Neural progenitor cell (in vitro differentiated cells): ENCODE measurements at regions not wholly inside any gene's neighbourhood (a gene's known extent, or its start where the extent isn't known, plus 50 kb on each side); places are given as distances from the start of the nearest gene placed in this dataset.

Experiments
- DNase-seq: peaks from one replicate; pipeline ENCODE4 v3.0.0-alpha.2; 2016; ENCODE audit warnings: low spot score
- H2AFZ ChIP-seq: fragments of 200-600 bp; sonication (generic); replicated peaks from 2 replicates; pipeline ENCODE4 v1.6.1; 2016; ENCODE audit warnings: antibody characterized with exemption
- H3F3A ChIP-seq: fragments of 200-600 bp; sonication (generic); 2 replicates; pipeline ENCODE4 v1.6.1; 2016; ENCODE audit warnings: antibody characterized with exemption, low read depth
- H3K27ac ChIP-seq: fragments of 200-600 bp; sonication (generic); 2 replicates; pipeline ENCODE4 v1.5.1; 2016; ENCODE audit warnings: mild to moderate bottlenecking
- H3K27me3 ChIP-seq: fragments of 200-600 bp; sonication (generic); 2 replicates; pipeline ENCODE4 v1.6.1; 2016; ENCODE audit warnings: mild to moderate bottlenecking, moderate library complexity
- H3K36me3 ChIP-seq: fragments of 200-600 bp; sonication (generic); 2 replicates; pipeline ENCODE4 v1.5.1; 2016
- H3K4me1 ChIP-seq: fragments of 200-600 bp; sonication (generic); 2 replicates; pipeline ENCODE4 v1.6.1; 2016; ENCODE audit warnings: mixed run types
- H3K4me2 ChIP-seq: fragments of 200-600 bp; sonication (generic); 2 replicates; pipeline ENCODE4 v1.6.1; 2016
- H3K4me3 ChIP-seq: fragments of 200-600 bp; sonication (generic); 2 replicates; pipeline ENCODE4 v1.5.1; 2016
- H3K79me2 ChIP-seq: fragments of 200-600 bp; sonication (generic); 2 replicates; pipeline ENCODE4 v1.6.1; 2016; ENCODE audit warnings: low read depth
- H3K9ac ChIP-seq: fragments of 200-600 bp; sonication (generic); 2 replicates; pipeline ENCODE4 v1.6.1; 2016
- H3K9me3 ChIP-seq: fragments of 200-600 bp; sonication (generic); 2 replicates; pipeline ENCODE4 v1.5.1; 2016; ENCODE audit warnings: low read depth
- H4K20me1 ChIP-seq: fragments of 200-600 bp; sonication (generic); 2 replicates; pipeline ENCODE4 v1.6.1; 2016; ENCODE audit warnings: low read depth
- H3K27ac Mint-ChIP-seq: 3 replicates; pipeline ENCODE4 v1.8.0; 2021; ENCODE audit warnings: mixed read lengths
- H3K27me3 Mint-ChIP-seq: 2 replicates; pipeline ENCODE4 v1.8.0; 2022; ENCODE audit warnings: low read depth, mild to moderate bottlenecking, inconsistent platforms, moderate library complexity, mixed read lengths; ENCODE audit not compliant: insufficient read depth
- H3K36me3 Mint-ChIP-seq: 3 replicates; pipeline ENCODE4 v1.8.0; 2021; ENCODE audit warnings: mixed read lengths
- H3K4me1 Mint-ChIP-seq: 3 replicates; pipeline ENCODE4 v1.8.0; 2021; ENCODE audit warnings: mixed read lengths
- H3K4me3 Mint-ChIP-seq: 3 replicates; pipeline ENCODE4 v1.8.0; 2021; ENCODE audit warnings: mild to moderate bottlenecking, moderate library complexity, mixed read lengths
- H3K9me3 Mint-ChIP-seq: 3 replicates; pipeline ENCODE4 v1.8.0; 2020; ENCODE audit warnings: mixed read lengths
- EZH2 ChIP-seq: fragments of 200-600 bp; sonication (generic); IDR thresholded peaks from 2 replicates; pipeline ENCODE4 v1.6.1; 2017; ENCODE audit warnings: antibody characterized with exemption, mild to moderate bottlenecking, moderate library complexity
- EZH2phosphoT487 ChIP-seq: fragments of 200-600 bp; sonication (generic); IDR thresholded peaks from 2 replicates; pipeline ENCODE4 v1.6.1; 2017; ENCODE audit warnings: antibody characterized with exemption
- TF ChIP-seq, protein P1 (sequence below): fragments of 200-600 bp; sonication (generic); IDR thresholded peaks from 2 replicates; pipeline ENCODE4 v1.5.1; 2017; ENCODE audit warnings: antibody characterized with exemption, mild to moderate bottlenecking

DNA sequence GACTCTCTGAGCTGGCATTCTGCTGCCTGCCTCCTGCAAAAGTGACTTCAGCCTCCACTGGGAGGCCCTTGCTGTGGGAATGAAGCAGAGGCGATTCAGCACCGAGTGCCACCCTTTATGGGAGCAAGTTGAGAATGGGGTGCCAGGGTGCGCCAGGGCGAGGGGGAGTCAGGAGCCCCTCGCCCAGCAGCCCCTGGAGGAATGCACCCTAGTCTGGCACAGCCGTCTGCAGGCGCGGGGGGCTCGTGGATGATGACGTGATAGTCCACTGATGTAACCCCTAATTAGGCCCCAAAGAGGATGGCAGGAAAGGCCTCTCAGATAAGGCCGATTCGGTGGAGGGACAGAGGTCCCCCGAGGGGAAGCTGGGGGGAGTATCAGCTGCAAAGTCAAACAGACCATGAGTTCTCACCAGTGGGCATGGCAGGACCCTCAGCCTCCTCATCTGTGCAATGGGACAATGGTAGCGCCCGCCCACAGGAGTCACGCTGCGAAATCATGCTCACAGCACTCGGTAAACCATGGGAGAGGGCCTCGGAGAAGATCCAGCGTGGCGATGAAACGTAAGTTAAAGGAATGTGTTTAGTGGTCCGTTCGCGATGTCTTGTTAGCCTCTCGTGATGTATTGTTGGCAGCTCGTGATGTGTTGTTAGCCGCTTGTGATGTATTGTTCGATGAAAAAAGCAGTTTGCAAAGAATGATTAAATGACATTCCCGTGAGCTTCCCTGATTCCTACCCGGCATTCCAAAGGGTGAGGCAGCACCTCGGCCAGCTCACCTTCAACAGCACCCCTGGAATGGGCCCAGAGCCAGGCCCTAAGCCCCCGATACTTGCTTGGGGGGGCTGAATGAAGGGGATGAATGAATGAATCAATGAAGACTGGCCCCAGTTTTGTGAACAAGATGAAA, 49.7 kb upstream of the NOTCH1 start:
- Mint-ChIP-seq H3K4me1 (peaks cover 21% of the 10 kb centered on the region), H3K27me3 (peaks cover 15% of the 10 kb centered on the region), H3K36me3 (no peaks in the 10 kb centered on the region), H3K4me3 (no peak overlapping the region), H3K27ac (peak overlapping the region; percentile 93), H3K9me3 (peaks cover 13% of the 10 kb centered on the region)
- peak; percentile 63 for DNase-seq
- Histone ChIP-seq H3K27ac (no peak overlapping the region), H3F3A (peaks cover 9% of the 10 kb centered on the region), H2AFZ (no peak overlapping the region), H3K79me2 (no peaks in the 10 kb centered on the region), H3K4me1 (peaks cover 43% of the 10 kb centered on the region), H3K27me3 (no peaks in the 10 kb centered on the region), H3K4me3 (no peak overlapping the region), H3K9me3 (no peaks in the 10 kb centered on the region), H4K20me1 (no peaks in the 10 kb centered on the region), H3K4me2 (no peak overlapping the region), H3K9ac (no peak overlapping the region), H3K36me3 (no peaks in the 10 kb centered on the region)
- TF ChIP-seq, protein P1, sequence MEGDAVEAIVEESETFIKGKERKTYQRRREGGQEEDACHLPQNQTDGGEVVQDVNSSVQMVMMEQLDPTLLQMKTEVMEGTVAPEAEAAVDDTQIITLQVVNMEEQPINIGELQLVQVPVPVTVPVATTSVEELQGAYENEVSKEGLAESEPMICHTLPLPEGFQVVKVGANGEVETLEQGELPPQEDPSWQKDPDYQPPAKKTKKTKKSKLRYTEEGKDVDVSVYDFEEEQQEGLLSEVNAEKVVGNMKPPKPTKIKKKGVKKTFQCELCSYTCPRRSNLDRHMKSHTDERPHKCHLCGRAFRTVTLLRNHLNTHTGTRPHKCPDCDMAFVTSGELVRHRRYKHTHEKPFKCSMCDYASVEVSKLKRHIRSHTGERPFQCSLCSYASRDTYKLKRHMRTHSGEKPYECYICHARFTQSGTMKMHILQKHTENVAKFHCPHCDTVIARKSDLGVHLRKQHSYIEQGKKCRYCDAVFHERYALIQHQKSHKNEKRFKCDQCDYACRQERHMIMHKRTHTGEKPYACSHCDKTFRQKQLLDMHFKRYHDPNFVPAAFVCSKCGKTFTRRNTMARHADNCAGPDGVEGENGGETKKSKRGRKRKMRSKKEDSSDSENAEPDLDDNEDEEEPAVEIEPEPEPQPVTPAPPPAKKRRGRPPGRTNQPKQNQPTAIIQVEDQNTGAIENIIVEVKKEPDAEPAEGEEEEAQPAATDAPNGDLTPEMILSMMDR = no peak
- TF ChIP-seq EZH2 (no peak), EZH2phosphoT487 (no peak)
